GM10248 (cell line): ENCODE measurements at regions not wholly inside any gene's neighbourhood (a gene's known extent, or its start where the extent isn't known, plus 50 kb on each side); places are given as distances from the start of the nearest gene placed in this dataset.

Source experiments
- CTCF ChIA-PET: fragments of 300-600 bp; sonication (Branson Sonifier 250); formaldehyde crosslinking; extraction: SDS; loops from one replicate; lab custom pipeline; 2021; ENCODE audit warnings: antibody characterized with exemption; lab: Yijun Ruan, JAX
- POLR2A ChIA-PET: fragments of 350-650 bp; sonication (Branson Sonifier 250); formaldehyde crosslinking; extraction: SDS; loops from one replicate; lab custom pipeline; 2020; ENCODE audit warnings: antibody characterized with exemption; lab: Yijun Ruan, JAX
- DNase-seq: peaks from one replicate; pipeline ENCODE4 v3.0.0; 2012; ENCODE audit errors: extremely low spot score
- TF ChIP-seq, protein P1 (sequence below): IDR thresholded peaks from 2 replicates; pipeline ENCODE4 v1.5.1; 2012; ENCODE audit warnings: mild to moderate bottlenecking, low read depth; ENCODE audit errors: extremely low read depth, missing control alignments, control extremely low read depth

DNA sequence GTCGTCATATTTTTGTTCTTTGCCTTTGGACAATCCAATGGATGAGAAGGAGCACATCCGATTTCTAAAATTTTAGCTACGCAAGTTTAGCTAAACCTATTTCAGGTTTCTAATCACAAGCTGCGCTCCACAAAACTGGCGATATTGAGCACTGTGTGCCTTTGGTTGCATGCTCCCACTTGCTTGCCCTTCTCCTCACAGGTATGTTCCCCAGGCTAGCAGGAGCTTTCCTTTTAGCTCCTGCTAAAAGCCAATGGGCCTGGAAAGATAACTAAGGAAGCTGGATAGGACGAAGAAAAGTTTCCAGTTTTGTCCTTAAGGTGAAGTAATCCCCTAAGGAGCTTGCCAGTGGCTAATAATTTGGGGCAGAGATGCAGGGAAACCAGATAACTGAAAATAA lies 975.2 kb downstream of the FSTL5 start:
- no peak for DNase-seq
- TF ChIP-seq, protein P1, sequence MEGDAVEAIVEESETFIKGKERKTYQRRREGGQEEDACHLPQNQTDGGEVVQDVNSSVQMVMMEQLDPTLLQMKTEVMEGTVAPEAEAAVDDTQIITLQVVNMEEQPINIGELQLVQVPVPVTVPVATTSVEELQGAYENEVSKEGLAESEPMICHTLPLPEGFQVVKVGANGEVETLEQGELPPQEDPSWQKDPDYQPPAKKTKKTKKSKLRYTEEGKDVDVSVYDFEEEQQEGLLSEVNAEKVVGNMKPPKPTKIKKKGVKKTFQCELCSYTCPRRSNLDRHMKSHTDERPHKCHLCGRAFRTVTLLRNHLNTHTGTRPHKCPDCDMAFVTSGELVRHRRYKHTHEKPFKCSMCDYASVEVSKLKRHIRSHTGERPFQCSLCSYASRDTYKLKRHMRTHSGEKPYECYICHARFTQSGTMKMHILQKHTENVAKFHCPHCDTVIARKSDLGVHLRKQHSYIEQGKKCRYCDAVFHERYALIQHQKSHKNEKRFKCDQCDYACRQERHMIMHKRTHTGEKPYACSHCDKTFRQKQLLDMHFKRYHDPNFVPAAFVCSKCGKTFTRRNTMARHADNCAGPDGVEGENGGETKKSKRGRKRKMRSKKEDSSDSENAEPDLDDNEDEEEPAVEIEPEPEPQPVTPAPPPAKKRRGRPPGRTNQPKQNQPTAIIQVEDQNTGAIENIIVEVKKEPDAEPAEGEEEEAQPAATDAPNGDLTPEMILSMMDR = no peak
- ChIA-PET POLR2A (no interaction called here), CTCF (interaction anchor here (1.3 kb wide), 1 partner anchor 28 kb away, joined by 3 read pairs; no protein-coding TSS in a partner anchor)

DNA sequence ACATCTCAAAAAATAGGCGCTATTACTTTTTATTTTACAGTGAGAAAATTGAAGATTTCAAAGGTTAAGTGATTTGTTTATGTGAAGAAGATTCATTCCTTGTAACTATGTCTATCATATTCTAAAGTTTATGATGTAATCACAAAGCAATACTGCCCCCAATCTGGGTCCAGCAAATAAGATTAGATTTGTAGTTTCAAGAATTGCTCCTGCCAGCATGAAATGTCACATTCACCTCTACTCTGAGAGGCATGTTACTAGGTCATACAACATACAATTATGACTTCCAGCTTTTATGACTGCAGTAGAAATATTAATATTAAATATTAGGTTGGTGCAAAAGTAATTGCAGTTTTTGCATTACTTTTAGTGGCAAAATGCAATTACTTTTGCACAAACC lies 976.2 kb downstream of the FSTL5 start:
- ChIA-PET POLR2A (no interaction called here), CTCF (no interaction called here)
- no peak for DNase-seq
- TF ChIP-seq, protein P1 = no peak

DNA sequence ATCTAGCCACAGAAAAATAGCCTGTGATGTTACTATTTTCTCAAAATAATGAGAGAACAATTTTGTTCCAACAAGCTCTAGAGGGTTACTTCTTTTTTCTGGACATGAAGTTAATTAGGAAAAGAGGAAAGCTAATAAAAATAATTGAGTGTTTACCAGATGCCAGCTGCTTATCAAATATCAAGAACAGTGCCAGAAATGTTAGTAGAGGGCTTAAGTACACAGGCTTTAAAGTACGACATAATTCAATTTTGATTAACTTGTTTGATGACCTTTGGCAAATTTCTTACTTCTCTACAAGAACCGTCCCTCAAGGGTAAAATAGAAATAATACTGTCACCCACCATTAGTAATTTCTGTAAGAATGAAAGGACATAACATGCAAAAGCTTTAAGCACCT lies 977.0 kb downstream of the FSTL5 start:
- ChIA-PET CTCF (no interaction called here), POLR2A (no interaction called here)
- no peak for DNase-seq

GRCh38 chr4:161186012-161186411 lies 977.8 kb downstream of the FSTL5 start:
- POLR2A ChIA-PET = no interaction called here
- CTCF ChIA-PET = no interaction called here
- TF ChIP-seq, protein P1 = no peak
- DNase-seq = no peak

More for the DNA sequence above, 977.0 kb downstream of the FSTL5 start:
- TF ChIP-seq, protein P1 = no peak

GRCh38 chr4:161183729-161184128 lies 980.1 kb downstream of the FSTL5 start:
- CTCF ChIA-PET = no interaction called here
- TF ChIP-seq, protein P1 = no peak
- no peak for DNase-seq
- POLR2A ChIA-PET = no interaction called here

GRCh38 chr4:161182913-161183312 lies 980.9 kb downstream of the FSTL5 start:
- POLR2A ChIA-PET = no interaction called here
- CTCF ChIA-PET = no interaction called here
- DNase-seq = no peak
- TF ChIP-seq, protein P1 = no peak

GRCh38 chr4:161178310-161178709 lies 985.5 kb downstream of the FSTL5 start:
- DNase-seq = no peak
- CTCF ChIA-PET = no interaction called here
- POLR2A ChIA-PET = no interaction called here
- TF ChIP-seq, protein P1 = no peak
